Lower leg skin (tissue), 4 donors: ENCODE measurements at regions not wholly inside any gene's neighbourhood (a gene's known extent, or its start where the extent isn't known, plus 50 kb on each side); places are given as distances from the start of the nearest gene placed in this dataset.
"Not testable (repeated sequence)": the region's sequence is repeated elsewhere in the genome, so short reads cannot be mapped to it uniquely, and the experiment has no call there.

Experiments used
- DNase-seq, 2 donors: peaks; one replicate each; pipeline ENCODE4 v3.0.0-alpha.2; 2019; ENCODE audit warnings: low spot score in 2 of 2
- H3K4me3 ChIP-seq: fragments of 200-600 bp; sonication (generic); 2 replicates; pipeline ENCODE4 v1.5.1; 2017; ENCODE audit warnings: mild to moderate bottlenecking, low read depth; ENCODE audit not compliant: poor library complexity, severe bottlenecking
- POLR2A ChIP-seq, 2 donors: fragments of 450-650 bp; IDR thresholded peaks; one replicate each; pipeline ENCODE4 v1.6.1; 2016 to 2017; ENCODE audit warnings: antibody characterized with exemption in 2 of 2, mild to moderate bottlenecking in 1 of 2, moderate library complexity in 1 of 2
- WGBS, 2 donors: methylation state at CpG; one replicate each; pipeline ENCODE4 v1.1.5; 2018; 5-methylcytosine and 5-hydroxymethylcytosine counted together
- intact Hi-C: fragments of 100-400 bp; cut with DNase I; formaldehyde crosslinking; loops from one replicate; pipeline ENCODE4 v1.15.0; 2023; ENCODE audit warnings: low total_unique reads
- TF ChIP-seq, protein P1 (sequence below), 3 donors: fragments of 450-650 bp; IDR thresholded peaks; one replicate each; pipeline ENCODE4 v1.5.1; 2016; ENCODE audit warnings: antibody characterized with exemption in 3 of 3, mild to moderate bottlenecking in 3 of 3, moderate library complexity in 2 of 3

GRCh38 chr17:21595086-21595485, 97.2 kb upstream of the KCNJ18 start:
- TF ChIP-seq, protein P1, sequence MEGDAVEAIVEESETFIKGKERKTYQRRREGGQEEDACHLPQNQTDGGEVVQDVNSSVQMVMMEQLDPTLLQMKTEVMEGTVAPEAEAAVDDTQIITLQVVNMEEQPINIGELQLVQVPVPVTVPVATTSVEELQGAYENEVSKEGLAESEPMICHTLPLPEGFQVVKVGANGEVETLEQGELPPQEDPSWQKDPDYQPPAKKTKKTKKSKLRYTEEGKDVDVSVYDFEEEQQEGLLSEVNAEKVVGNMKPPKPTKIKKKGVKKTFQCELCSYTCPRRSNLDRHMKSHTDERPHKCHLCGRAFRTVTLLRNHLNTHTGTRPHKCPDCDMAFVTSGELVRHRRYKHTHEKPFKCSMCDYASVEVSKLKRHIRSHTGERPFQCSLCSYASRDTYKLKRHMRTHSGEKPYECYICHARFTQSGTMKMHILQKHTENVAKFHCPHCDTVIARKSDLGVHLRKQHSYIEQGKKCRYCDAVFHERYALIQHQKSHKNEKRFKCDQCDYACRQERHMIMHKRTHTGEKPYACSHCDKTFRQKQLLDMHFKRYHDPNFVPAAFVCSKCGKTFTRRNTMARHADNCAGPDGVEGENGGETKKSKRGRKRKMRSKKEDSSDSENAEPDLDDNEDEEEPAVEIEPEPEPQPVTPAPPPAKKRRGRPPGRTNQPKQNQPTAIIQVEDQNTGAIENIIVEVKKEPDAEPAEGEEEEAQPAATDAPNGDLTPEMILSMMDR (IDR thresholded peaks at IDR 0.05), result no peak
- no peak for TF ChIP-seq POLR2A (IDR thresholded peaks at IDR 0.05)
- no peak overlapping the region for H3K4me3 ChIP-seq
- intact Hi-C loops, result no loop called here
- no peak for DNase-seq
- 75 to 76% methylated on average over 1 of the region's 1 CpG for WGBS, 2 donors

DNA sequence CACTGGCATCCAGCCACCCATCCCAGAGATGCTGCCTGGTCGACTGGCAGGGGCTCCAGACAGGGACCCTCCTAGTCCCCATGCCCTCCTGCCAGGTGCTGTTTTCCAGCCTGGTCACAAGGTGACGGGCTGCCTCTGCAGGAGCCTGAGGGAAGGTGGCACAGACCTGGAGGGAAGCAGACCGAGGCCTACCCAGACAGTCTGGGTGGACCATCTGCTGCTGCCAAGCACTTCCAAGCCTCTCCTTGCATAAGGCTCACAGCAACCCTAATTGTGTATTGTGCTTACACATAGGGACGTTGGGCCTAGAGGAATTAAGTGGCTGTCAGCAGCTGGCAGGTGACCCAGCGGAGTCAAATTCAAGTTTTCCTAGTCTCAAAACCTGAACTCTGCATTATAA, 90.1 kb upstream of the KCNJ18 start:
- no peak overlapping the region for H3K4me3 ChIP-seq
- WGBS, 2 donors, result 59 to 72% methylated on average over 5 of the region's 5 CpGs
- intact Hi-C loops, result no loop called here
- TF ChIP-seq, protein P1 (IDR thresholded peaks at IDR 0.05), result no peak
- no peak for TF ChIP-seq POLR2A (IDR thresholded peaks at IDR 0.05)
- DNase-seq, result no peak

DNA sequence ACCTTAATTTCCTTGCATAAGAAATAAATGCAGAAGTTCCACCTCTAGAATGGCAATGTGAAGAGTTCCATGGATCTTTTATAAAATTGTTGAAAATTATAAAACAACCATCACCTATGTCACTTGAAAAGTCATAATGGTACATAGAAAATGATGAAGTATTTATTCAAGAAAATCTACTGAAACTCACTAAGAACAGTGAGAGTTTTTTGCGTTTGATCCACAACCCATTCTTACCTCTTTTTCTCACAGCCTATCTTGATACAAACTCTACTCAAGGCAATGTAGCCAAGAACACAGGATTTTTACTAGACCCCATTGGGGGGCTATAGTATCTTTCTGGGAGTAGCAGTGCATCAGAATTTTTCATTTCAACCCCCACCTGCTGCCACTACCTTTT, 89.0 kb upstream of the KCNJ18 start:
- intact Hi-C loops, H3K4me3 ChIP-seq: not testable (repeated sequence)
- WGBS, 2 donors, result 82 to 90% methylated on average over 1 of the region's 1 CpG

GRCh38 chr17:21611443-21611842, 80.9 kb upstream of the KCNJ18 start:
- DNase-seq, intact Hi-C loops, H3K4me3 ChIP-seq: not testable (repeated sequence)
- WGBS, 2 donors, result 90 to 92% methylated on average over 8 of the region's 8 CpGs

More for the DNA sequence above, 89.0 kb upstream of the KCNJ18 start:
- DNase-seq, result not testable (repeated sequence)

DNA sequence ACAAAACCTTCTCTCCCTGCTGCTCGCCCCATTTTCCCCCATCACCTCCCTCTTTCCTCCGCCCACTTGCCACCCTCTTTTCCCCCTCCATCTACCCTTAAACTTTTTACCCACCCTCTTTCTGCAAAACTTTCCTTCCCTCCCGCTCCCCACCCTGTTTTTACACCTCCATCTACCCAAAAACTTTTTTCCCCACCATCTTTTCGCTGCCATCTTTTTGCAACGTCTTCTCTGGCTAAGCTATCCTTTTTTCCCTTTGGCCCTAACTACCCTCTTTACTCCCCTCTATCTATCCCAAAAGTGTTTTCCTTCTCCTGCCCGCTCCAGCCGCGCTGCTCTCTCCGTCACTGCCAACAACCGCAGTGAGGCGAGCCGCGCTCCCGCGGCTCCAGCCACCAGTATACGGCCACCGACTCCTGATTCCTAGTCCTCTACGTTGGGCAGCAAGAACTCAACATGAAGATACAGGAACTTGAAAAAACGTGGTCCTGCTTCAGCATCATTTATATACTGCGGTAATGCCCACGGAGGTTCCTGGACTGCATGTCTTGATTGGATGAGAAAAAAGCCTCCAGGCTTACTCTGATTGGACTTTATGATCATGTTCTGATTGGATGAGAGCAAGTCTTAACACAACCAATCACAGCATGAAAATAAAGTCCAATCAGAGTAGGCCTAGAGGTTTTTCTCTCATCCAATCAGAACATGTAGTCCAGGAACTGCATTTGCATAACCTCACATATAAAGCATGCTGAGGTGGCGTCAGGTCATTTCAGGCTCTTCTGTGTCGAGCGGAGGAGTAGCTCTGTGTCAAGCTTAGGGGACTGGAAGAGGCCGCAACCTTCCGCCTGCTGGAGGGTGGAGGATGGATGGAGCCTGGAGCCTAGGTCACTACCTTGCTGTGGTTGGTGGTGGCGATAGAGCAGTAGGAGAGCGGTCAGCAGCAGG, 79.9 kb upstream of the KCNJ18 start:
- H3K4me3 ChIP-seq, intact Hi-C loops, DNase-seq: not testable (repeated sequence)
- WGBS, 2 donors, result 82% methylated on average over 28 of the region's 28 CpGs

DNA sequence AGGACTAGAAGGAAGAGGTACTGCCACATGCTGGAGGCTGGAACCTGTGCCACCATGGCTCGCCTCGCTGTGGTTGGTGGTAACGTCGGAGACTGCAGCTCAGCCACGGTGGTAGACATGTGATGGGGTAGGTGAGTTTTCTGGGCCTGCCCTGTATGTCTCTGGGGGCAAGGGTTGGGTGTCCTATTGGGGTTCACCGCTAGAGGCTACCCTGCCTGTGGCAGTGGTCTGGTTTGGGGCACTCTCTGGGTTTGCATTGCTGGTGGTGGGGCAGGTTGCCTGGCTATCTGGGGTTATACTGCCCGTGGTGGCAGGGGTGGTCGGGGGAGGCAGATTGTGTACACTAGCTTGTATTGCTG, 79.3 kb upstream of the KCNJ18 start:
- TF ChIP-seq, protein P1 (IDR thresholded peaks at IDR 0.05), result no peak
- no peak for TF ChIP-seq POLR2A (IDR thresholded peaks at IDR 0.05)
- 92 to 93% methylated on average over 7 of the region's 8 CpGs for WGBS, 2 donors
- H3K4me3 ChIP-seq, result no peak overlapping the region
- no peak for DNase-seq
- intact Hi-C loops, result no loop called here

- WGBS, 2 donors, result 79 to 91% methylated on average over 3 of the region's 3 CpGs
- H3K4me3 ChIP-seq, intact Hi-C loops, DNase-seq: not testable (repeated sequence)
These were observed 65.3 kb upstream of the KCNJ18 start for GRCh38 chr17:21626987-21627386.
